ENCODE measurements at regions not wholly inside any gene's neighbourhood (a gene's known extent, or its start where the extent isn't known, plus 50 kb on each side); places are given as distances from the start of the nearest gene placed in this dataset.

GRCh38 chr5:5062525-5063302 is 77.4 kb upstream of the ADAMTS16 start:
- no peak overlapping the region for H3K4me3 Mint-ChIP-seq
- H3K56ac ChIP-seq (ENCODE audit: insufficient read length, low read depth, low read length), result no peak overlapping the region
- H3T11ph ChIP-seq (ENCODE audit: low read length), result no peak overlapping the region
- peaks cover 0 to 5% of the 10 kb centered on the region in 2 experiments; a peak in 1 of 4 replicates for H3K4me1 Mint-ChIP-seq
- H2BK20ac ChIP-seq (ENCODE audit: low read depth, low read length, poor library complexity, severe bottlenecking), result no peak overlapping the region
- no peaks in the 10 kb centered on the region for H3K27me3 ChIP-seq (ENCODE audit: insufficient read depth, low read length)
- H2BK120ac ChIP-seq (ENCODE audit: low read depth, low read length, poor library complexity, severe bottlenecking), result no peak overlapping the region
- H4K8ac ChIP-seq (replicated peaks; ENCODE audit: insufficient read length, low read depth, low read length), result no peak overlapping the region
- H2BK12ac ChIP-seq (ENCODE audit: insufficient read length, low read depth, low read length), result no peak overlapping the region
- H3K23me2 ChIP-seq (ENCODE audit: insufficient read length, low read depth, low read length, poor library complexity, severe bottlenecking), result no peaks in the 10 kb centered on the region
- H3K9me3 Mint-ChIP-seq, result peaks cover 0 to 3% of the 10 kb centered on the region in 2 experiments; a peak in 2 of 5 replicates
- no peak overlapping the region for H2BK5ac ChIP-seq (ENCODE audit: insufficient read length, low read length)
- no peaks in the 10 kb centered on the region for H3K4me1 ChIP-seq (ENCODE audit: insufficient read depth, low read length)
- H3K27ac ChIP-seq (ENCODE audit: insufficient read length, low read depth, low read length), result no peak overlapping the region
- H2AFZ ChIP-seq (ENCODE audit: low read length), result no peak overlapping the region
- TF ChIP-seq, protein P1, sequence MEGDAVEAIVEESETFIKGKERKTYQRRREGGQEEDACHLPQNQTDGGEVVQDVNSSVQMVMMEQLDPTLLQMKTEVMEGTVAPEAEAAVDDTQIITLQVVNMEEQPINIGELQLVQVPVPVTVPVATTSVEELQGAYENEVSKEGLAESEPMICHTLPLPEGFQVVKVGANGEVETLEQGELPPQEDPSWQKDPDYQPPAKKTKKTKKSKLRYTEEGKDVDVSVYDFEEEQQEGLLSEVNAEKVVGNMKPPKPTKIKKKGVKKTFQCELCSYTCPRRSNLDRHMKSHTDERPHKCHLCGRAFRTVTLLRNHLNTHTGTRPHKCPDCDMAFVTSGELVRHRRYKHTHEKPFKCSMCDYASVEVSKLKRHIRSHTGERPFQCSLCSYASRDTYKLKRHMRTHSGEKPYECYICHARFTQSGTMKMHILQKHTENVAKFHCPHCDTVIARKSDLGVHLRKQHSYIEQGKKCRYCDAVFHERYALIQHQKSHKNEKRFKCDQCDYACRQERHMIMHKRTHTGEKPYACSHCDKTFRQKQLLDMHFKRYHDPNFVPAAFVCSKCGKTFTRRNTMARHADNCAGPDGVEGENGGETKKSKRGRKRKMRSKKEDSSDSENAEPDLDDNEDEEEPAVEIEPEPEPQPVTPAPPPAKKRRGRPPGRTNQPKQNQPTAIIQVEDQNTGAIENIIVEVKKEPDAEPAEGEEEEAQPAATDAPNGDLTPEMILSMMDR (conservative IDR thresholded peaks at IDR 0.05), result no peak
- H3K4me2 ChIP-seq (ENCODE audit: insufficient read depth, insufficient read length, low read length), result no peak overlapping the region
- H3K36me3 Mint-ChIP-seq (ENCODE audit: insufficient read depth in 1 of 3, low read depth in 3 of 3), result no peaks in the 10 kb centered on the region; a peak in 1 of 7 replicates
- H3K9me3 ChIP-seq (ENCODE audit: control insufficient read depth, low read depth, low read length), result no peaks in the 10 kb centered on the region
- no peak overlapping the region for H3K27ac Mint-ChIP-seq
- no peaks in the 10 kb centered on the region for H4K20me1 ChIP-seq (ENCODE audit: control insufficient read depth, insufficient read depth, insufficient read length)
- no peak overlapping the region for H3K18ac ChIP-seq (ENCODE audit: insufficient read length, low read depth, low read length)
- H3K4ac ChIP-seq (ENCODE audit: low read depth, low read length), result no peak overlapping the region
- H3K14ac ChIP-seq (ENCODE audit: insufficient read depth, low read length), result no peak overlapping the region
- no peak overlapping the region for H3K23ac ChIP-seq (ENCODE audit: insufficient read length, low read depth, low read length)
- no peak overlapping the region for H4K5ac ChIP-seq (ENCODE audit: insufficient read length, low read depth, low read length)
- no peaks in the 10 kb centered on the region for H3K79me2 ChIP-seq (ENCODE audit: insufficient read depth, low read length)
- H4K91ac ChIP-seq (ENCODE audit: insufficient read length, low read depth, low read length), result no peak overlapping the region
- H3K79me1 ChIP-seq (ENCODE audit: insufficient read depth, low read depth, low read length, poor library complexity, severe bottlenecking), result no peaks in the 10 kb centered on the region
- no peak overlapping the region for H2BK15ac ChIP-seq (ENCODE audit: low read depth, low read length)
- H3K9ac ChIP-seq (ENCODE audit: extremely low read depth, insufficient read length, low read length), result no peak overlapping the region
- H3K27me3 Mint-ChIP-seq (ENCODE audit: low read depth), result peaks cover 4% of the 10 kb centered on the region; the same call in 1 of the 2 replicates
- H2AK5ac ChIP-seq (ENCODE audit: insufficient read length, low read length), result no peak overlapping the region
- WGBS (ENCODE audit: extremely low coverage, insufficient read length, low lambda C conversion rate), result no CpG with 5 or more reads among the region's 5 CpGs
- no peak for DNase-seq

All from H9 (cell line).